Sigmoid colon (tissue), 4 donors: ENCODE measurements at regions not wholly inside any gene's neighbourhood (a gene's known extent, or its start where the extent isn't known, plus 50 kb on each side); places are given as distances from the start of the nearest gene placed in this dataset.

Source experiments
- EP300 ChIP-seq, 4 donors: sonication (generic); formaldehyde crosslinking; IDR thresholded peaks; one replicate each; pipeline ENCODE4 v1.6.1; 2017; ENCODE audit warnings: antibody characterized with exemption in 4 of 4
- POLR2A ChIP-seq, 2 donors: fragments of 450-650 bp; IDR thresholded peaks; one replicate each; pipeline ENCODE4 v1.6.1; 2016; ENCODE audit warnings: antibody characterized with exemption in 2 of 2, mild to moderate bottlenecking in 2 of 2, moderate library complexity in 2 of 2
- POLR2AphosphoS5 ChIP-seq, 4 donors: sonication (generic); formaldehyde crosslinking; IDR thresholded peaks; one replicate each; pipeline ENCODE4 v1.6.1; 2017; ENCODE audit warnings: antibody characterized with exemption in 4 of 4
- TF ChIP-seq, protein P1 (sequence below), 4 experiments: fragments of 450-650 bp in 3 of 4; fragments of 200-600 bp in 1 of 4; IDR thresholded peaks; one replicate each; pipeline ENCODE4 v1.5.1; 2016 to 2019; ENCODE audit warnings: antibody characterized with exemption in 4 of 4, mild to moderate bottlenecking in 3 of 4, moderate library complexity in 2 of 4

DNA sequence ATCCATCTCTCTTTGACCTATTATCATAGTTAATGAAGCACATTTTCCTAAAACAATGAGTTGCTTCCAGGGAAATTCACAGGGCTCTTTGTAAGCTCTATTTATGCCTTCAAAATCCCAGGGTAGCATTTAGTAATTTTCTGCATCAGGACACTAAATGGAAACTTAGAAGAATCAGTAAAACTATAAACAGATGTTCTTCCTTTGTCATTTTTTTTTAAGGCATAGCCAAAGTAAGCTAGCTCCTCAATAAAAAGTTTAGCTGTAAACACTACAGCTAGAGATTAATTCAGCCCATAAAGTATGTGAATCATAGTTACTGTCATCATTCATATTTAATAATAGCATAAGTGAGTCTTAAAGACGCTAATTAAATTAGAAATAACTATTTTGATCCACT, 79.3 kb downstream of the RPL22L1 start:
- TF ChIP-seq, protein P1, sequence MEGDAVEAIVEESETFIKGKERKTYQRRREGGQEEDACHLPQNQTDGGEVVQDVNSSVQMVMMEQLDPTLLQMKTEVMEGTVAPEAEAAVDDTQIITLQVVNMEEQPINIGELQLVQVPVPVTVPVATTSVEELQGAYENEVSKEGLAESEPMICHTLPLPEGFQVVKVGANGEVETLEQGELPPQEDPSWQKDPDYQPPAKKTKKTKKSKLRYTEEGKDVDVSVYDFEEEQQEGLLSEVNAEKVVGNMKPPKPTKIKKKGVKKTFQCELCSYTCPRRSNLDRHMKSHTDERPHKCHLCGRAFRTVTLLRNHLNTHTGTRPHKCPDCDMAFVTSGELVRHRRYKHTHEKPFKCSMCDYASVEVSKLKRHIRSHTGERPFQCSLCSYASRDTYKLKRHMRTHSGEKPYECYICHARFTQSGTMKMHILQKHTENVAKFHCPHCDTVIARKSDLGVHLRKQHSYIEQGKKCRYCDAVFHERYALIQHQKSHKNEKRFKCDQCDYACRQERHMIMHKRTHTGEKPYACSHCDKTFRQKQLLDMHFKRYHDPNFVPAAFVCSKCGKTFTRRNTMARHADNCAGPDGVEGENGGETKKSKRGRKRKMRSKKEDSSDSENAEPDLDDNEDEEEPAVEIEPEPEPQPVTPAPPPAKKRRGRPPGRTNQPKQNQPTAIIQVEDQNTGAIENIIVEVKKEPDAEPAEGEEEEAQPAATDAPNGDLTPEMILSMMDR (IDR thresholded peaks at IDR 0.05): no peak
- TF ChIP-seq EP300 (IDR thresholded peaks at IDR 0.05) (no peak), POLR2A (IDR thresholded peaks at IDR 0.05) (no peak), POLR2AphosphoS5 (IDR thresholded peaks at IDR 0.05) (no peak)
